GM23248 (cell line): ENCODE measurements at regions not wholly inside any gene's neighbourhood (a gene's known extent, or its start where the extent isn't known, plus 50 kb on each side); places are given as distances from the start of the nearest gene placed in this dataset.

Source experiments
- DNase-seq: peaks from one replicate; pipeline ENCODE4 v3.0.0-alpha.2; 2015
- H2AFZ ChIP-seq: fragments of 200-600 bp; sonication (generic); 2 replicates; pipeline ENCODE4 v1.6.1; 2016; ENCODE audit warnings: antibody characterized with exemption
- H3F3A ChIP-seq: fragments of 200-600 bp; sonication (generic); 2 replicates; pipeline ENCODE4 v1.6.1; 2016; ENCODE audit warnings: mild to moderate bottlenecking, antibody characterized with exemption, mixed run types; ENCODE audit not compliant: insufficient read depth
- H3K27ac ChIP-seq: fragments of 200-600 bp; sonication (generic); 2 replicates; pipeline ENCODE4 v1.5.1; 2016; ENCODE audit warnings: mild to moderate bottlenecking
- H3K27me3 ChIP-seq: fragments of 200-600 bp; sonication (generic); replicated peaks from 2 replicates; pipeline ENCODE4 v1.6.1; 2016; ENCODE audit warnings: mild to moderate bottlenecking; ENCODE audit not compliant: insufficient read depth
- H3K36me3 ChIP-seq: fragments of 200-600 bp; sonication (generic); 2 replicates; pipeline ENCODE4 v1.6.1; 2016; ENCODE audit warnings: low read depth, mild to moderate bottlenecking
- H3K4me1 ChIP-seq: fragments of 200-600 bp; sonication (generic); 2 replicates; pipeline ENCODE4 v1.6.1; 2016; ENCODE audit warnings: mild to moderate bottlenecking; ENCODE audit not compliant: insufficient read depth
- H3K4me2 ChIP-seq: fragments of 200-600 bp; sonication (generic); one replicate; pipeline ENCODE4 v1.6.1; 2016; ENCODE audit warnings: mild to moderate bottlenecking; ENCODE audit not compliant: unreplicated experiment
- H3K4me3 ChIP-seq: fragments of 200-600 bp; sonication (generic); 2 replicates; pipeline ENCODE4 v1.5.1; 2016; ENCODE audit warnings: mild to moderate bottlenecking
- H3K79me2 ChIP-seq: fragments of 200-600 bp; sonication (generic); 2 replicates; pipeline ENCODE4 v1.6.1; 2016; ENCODE audit warnings: mild to moderate bottlenecking; ENCODE audit not compliant: insufficient read depth
- H3K9ac ChIP-seq: fragments of 200-600 bp; sonication (generic); 2 replicates; pipeline ENCODE4 v1.6.1; 2016; ENCODE audit warnings: mild to moderate bottlenecking
- H3K9me2 ChIP-seq: fragments of 200-600 bp; sonication (generic); 2 replicates; pipeline ENCODE4 v1.6.1; 2016; ENCODE audit warnings: mixed run types, mild to moderate bottlenecking, moderate library complexity; ENCODE audit not compliant: insufficient read depth
- H3K9me3 ChIP-seq: fragments of 200-600 bp; sonication (generic); one replicate; pipeline ENCODE4 v1.6.1; 2017; ENCODE audit warnings: low read depth
- H4K20me1 ChIP-seq: fragments of 200-600 bp; sonication (generic); 2 replicates; pipeline ENCODE4 v1.6.0; 2016; ENCODE audit not compliant: insufficient read depth
- EZH2 ChIP-seq: fragments of 200-600 bp; sonication (generic); IDR thresholded peaks from 2 replicates; pipeline ENCODE4 v1.6.1; 2018; ENCODE audit warnings: antibody characterized with exemption, mild to moderate bottlenecking; ENCODE audit not compliant: insufficient read depth, poor library complexity, severe bottlenecking
- EZH2phosphoT487 ChIP-seq: fragments of 200-600 bp; sonication (generic); IDR thresholded peaks from 2 replicates; pipeline ENCODE4 v1.6.1; 2018; ENCODE audit warnings: antibody characterized with exemption, moderate library complexity, mild to moderate bottlenecking, low read depth; ENCODE audit not compliant: insufficient read depth
- WGBS, 2 experiments: methylation state at CpG; one replicate each; pipeline ENCODE4 v1.1.6; 2015 to 2017; ENCODE audit warnings: low lambda C conversion rate in 2 of 2, low coverage in 1 of 2; ENCODE audit errors: missing lambda C conversion rate in 2 of 2; 5-methylcytosine and 5-hydroxymethylcytosine counted together
- in situ Hi-C: fragments of 300-500 bp; cut with MboI; formaldehyde crosslinking; loops from 2 replicates; pipeline ENCODE4 v1.15.0; 2020

DNA sequence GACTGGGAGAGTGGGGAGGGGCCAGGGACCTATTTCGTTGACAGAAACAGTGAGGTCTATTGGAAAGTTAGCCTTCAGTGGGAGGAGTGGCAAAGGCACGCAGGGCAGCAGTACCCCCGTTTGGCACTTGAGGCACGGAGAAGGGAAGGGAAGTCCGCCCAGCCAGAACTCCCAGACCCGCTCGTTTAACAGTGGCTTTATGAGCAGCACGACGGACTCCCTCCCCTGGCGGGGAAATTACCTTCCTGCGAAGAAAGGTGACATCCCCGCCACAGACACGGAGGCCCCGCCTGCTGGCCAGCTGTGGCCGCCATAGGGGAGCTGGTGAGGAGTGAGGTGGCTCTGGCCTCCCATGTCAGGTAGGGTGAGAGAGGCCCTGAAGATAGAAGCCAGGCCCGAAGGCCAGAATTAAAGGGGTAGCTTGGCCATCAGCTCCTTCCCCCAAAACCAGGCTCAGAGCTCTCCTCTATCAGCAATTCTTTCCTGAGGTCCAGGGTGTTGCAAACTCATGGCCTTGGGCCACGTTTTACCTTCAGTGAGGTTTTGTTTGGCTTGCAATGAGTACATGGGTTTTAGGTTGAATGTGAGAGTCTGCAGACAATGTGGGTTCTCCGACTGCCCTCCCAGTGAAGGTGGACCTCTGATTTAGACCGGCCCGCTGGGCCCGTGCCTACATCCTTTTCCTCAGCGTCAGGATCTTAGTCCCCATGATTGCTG, 123.7 kb downstream of the MRPL14 start:
- H3K9me3 ChIP-seq, result no peaks in the 10 kb centered on the region
- no peak overlapping the region for H3K27ac ChIP-seq
- peak overlapping the region; percentile 81; the same call in 1 of the 2 replicates for H2AFZ ChIP-seq
- H3K27me3 ChIP-seq, result no peaks in the 10 kb centered on the region
- H3K36me3 ChIP-seq, result no peaks in the 10 kb centered on the region
- in situ Hi-C loops, result no loop called here
- peaks cover 12% of the 10 kb centered on the region; the same call in 1 of the 2 replicates for H3K4me1 ChIP-seq
- H4K20me1 ChIP-seq, result no peaks in the 10 kb centered on the region
- WGBS, 2 experiments, result 95 to 97% methylated on average over 22 of the region's 22 CpGs
- no peaks in the 10 kb centered on the region for H3K79me2 ChIP-seq
- no peak for TF ChIP-seq EZH2
- TF ChIP-seq EZH2phosphoT487, result no peak
- H3K4me2 ChIP-seq, result peak overlapping the region; percentile 75
- H3K9me2 ChIP-seq, result no peaks in the 10 kb centered on the region
- H3K9ac ChIP-seq, result peak overlapping the region; percentile 67
- H3F3A ChIP-seq, result no peaks in the 10 kb centered on the region
- no peak for DNase-seq
- 0 out of 2 replicates have a peak overlapping the region, but pooled peaks have one; percentile 69 for H3K4me3 ChIP-seq

- TF ChIP-seq EZH2phosphoT487, result no peak
- TF ChIP-seq EZH2, result no peak
- peak overlapping the region; percentile 75 for H3K4me2 ChIP-seq
- H3K9ac ChIP-seq, result peak overlapping the region; percentile 67
- H4K20me1 ChIP-seq, result no peaks in the 10 kb centered on the region
- H2AFZ ChIP-seq, result peak overlapping the region; percentile 81
- H3K27me3 ChIP-seq, result no peaks in the 10 kb centered on the region
- 10 to 14% methylated on average over 29 to 62 of the region's 76 CpGs for WGBS, 2 experiments
- H3K9me2 ChIP-seq, result no peaks in the 10 kb centered on the region
- in situ Hi-C loops, result no loop called here
- peaks cover 12% of the 10 kb centered on the region; the same call in 1 of the 2 replicates for H3K4me1 ChIP-seq
- H3K4me3 ChIP-seq, result peak overlapping the region; percentile 69
- H3K79me2 ChIP-seq, result no peaks in the 10 kb centered on the region
- H3K9me3 ChIP-seq, result no peaks in the 10 kb centered on the region
- DNase-seq, result peak; percentile 77
- no peaks in the 10 kb centered on the region for H3K36me3 ChIP-seq
- H3F3A ChIP-seq, result no peaks in the 10 kb centered on the region
- H3K27ac ChIP-seq, result no peak overlapping the region
Measured at GRCh38 chr6:44002593-44003344, 124.5 kb downstream of the MRPL14 start.

- H3K4me2 ChIP-seq, result peak overlapping the region; percentile 75
- peaks cover 4% of the 10 kb centered on the region for H3F3A ChIP-seq
- no peaks in the 10 kb centered on the region for H3K27me3 ChIP-seq
- peak; percentile 67 for DNase-seq
- no peaks in the 10 kb centered on the region for H3K9me2 ChIP-seq
- H3K4me1 ChIP-seq, result peaks cover 12% of the 10 kb centered on the region; the same call in 1 of the 2 replicates
- H3K79me2 ChIP-seq, result no peaks in the 10 kb centered on the region
- peak overlapping the region; percentile 69 for H3K4me3 ChIP-seq
- no peaks in the 10 kb centered on the region for H4K20me1 ChIP-seq
- H3K36me3 ChIP-seq, result no peaks in the 10 kb centered on the region
- H3K27ac ChIP-seq, result no peak overlapping the region
- no peaks in the 10 kb centered on the region for H3K9me3 ChIP-seq
- 13 to 16% methylated on average over 15 to 37 of the region's 37 CpGs for WGBS, 2 experiments
- peak overlapping the region; percentile 67 for H3K9ac ChIP-seq
- H2AFZ ChIP-seq, result peak overlapping the region; percentile 81
- in situ Hi-C loops, result no loop called here
- TF ChIP-seq EZH2 (no peak), EZH2phosphoT487 (no peak)
Measured at GRCh38 chr6:44002067-44002592, 125.1 kb downstream of the MRPL14 start.

GRCh38 chr6:44001318-44002066, 125.8 kb downstream of the MRPL14 start:
- TF ChIP-seq EZH2, result no peak
- no peak for TF ChIP-seq EZH2phosphoT487

More at GRCh38 chr6:44001318-44002066, 125.8 kb downstream of the MRPL14 start:
- Histone ChIP-seq H3K9ac (peak overlapping the region; percentile 67), H2AFZ (peak overlapping the region; percentile 81; the same call in 1 of the 2 replicates), H3K27me3 (no peaks in the 10 kb centered on the region), H3K36me3 (no peaks in the 10 kb centered on the region), H3K4me2 (peak overlapping the region; percentile 75), H3K79me2 (no peaks in the 10 kb centered on the region), H3K4me1 (peaks cover 16% of the 10 kb centered on the region), H3K9me2 (no peaks in the 10 kb centered on the region), H3K4me3 (0 out of 2 replicates have a peak overlapping the region, but pooled peaks have one; percentile 69), H4K20me1 (no peaks in the 10 kb centered on the region), H3K9me3 (no peaks in the 10 kb centered on the region), H3K27ac (no peak overlapping the region), H3F3A (peaks cover 10% of the 10 kb centered on the region)
- in situ Hi-C loops, result no loop called here
- peak; percentile 49 for DNase-seq
- 66 to 68% methylated on average over 11 to 12 of the region's 12 CpGs for WGBS, 2 experiments
